HS-5 (cell line): ENCODE measurements at regions not wholly inside any gene's neighbourhood (a gene's known extent, or its start where the extent isn't known, plus 50 kb on each side); places are given as distances from the start of the nearest gene placed in this dataset.
"Not testable (repeated sequence)": the region's sequence is repeated elsewhere in the genome, so short reads cannot be mapped to it uniquely, and the experiment has no call there.

Experiments
- DNase-seq: peaks from one replicate; pipeline ENCODE4 v3.0.0-alpha.2; 2012; ENCODE audit warnings: low read depth

DNA sequence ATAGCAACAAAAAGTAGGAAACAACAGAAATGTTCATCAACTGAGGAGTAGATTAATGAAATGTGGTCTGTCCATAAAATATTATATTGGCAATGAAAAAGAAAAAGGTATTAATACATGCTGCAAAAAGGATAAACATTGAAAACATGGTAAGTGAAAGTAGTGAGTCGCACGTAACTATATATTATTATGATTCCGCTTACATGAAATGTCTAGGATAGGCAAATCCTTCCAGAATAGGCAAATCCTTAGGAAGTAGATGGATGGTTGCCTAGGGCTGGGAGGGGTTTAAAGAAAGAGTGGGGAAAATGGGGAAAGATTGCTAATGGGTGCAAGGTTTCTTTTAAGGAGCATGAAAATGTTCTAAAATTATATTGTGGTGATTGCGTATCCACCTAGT lies 198.1 kb upstream of the WSB1 start:
- DNase-seq: not testable (repeated sequence)

- DNase-seq: not testable (repeated sequence)
These were observed 194.6 kb upstream of the WSB1 start for GRCh38 chr17:27099266-27099665.

DNA sequence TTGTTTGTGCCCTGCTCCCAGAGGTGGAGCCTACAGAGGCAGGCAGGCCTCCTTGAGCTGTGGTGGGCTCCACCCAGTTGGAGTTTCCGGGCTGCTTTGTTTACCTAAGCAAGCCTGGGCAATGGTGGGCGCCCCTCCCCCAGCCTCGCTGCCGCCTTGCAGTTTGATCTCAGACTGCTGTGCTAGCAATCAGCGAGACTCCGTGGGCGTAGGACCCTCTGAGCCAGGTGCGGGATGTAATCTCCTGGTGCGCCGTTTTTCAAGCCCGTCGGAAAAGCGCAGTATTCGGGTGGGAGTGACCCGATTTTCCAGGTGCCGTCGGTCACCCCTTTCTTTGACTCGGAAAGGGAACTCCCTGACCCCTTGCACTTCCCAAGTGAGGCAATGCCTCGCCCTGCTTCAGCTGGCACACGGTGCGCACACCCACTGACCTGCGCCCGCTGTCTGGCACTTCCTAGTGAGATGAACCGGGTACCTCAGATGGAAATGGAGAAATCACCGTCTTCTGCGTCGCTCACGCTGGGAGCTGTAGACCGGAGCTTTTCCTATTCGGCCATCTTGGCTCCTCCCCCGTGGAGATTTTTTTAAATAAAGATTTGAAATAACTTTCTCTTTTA lies 189.2 kb upstream of the WSB1 start:
- DNase-seq: not testable (repeated sequence)

GRCh38 chr17:27105636-27106035 lies 188.3 kb upstream of the WSB1 start:
- DNase-seq: no peak

GRCh38 chr17:27106347-27106981 lies 187.4 kb upstream of the WSB1 start:
- DNase-seq: no peak

DNA sequence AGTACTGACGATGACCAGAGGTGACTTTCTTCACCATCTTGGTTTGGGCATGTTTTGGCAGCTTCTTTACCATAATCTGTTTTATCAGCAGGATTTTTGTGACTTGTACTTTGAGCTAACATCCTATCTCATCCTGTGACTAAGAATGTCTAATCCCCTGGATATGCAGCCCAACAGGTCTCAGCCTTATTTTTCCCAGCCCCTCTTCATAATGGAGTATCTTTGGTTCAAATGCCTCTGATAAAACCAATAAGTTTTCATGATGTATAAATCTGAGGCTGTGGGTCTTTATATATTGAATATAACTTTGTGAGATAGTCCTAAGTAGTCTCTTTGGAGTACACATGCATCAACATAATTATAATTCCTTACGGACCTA lies 186.9 kb upstream of the WSB1 start:
- DNase-seq: no peak

- not testable (repeated sequence) for DNase-seq
These were observed 186.3 kb upstream of the WSB1 start for GRCh38 chr17:27107386-27108328.

DNA sequence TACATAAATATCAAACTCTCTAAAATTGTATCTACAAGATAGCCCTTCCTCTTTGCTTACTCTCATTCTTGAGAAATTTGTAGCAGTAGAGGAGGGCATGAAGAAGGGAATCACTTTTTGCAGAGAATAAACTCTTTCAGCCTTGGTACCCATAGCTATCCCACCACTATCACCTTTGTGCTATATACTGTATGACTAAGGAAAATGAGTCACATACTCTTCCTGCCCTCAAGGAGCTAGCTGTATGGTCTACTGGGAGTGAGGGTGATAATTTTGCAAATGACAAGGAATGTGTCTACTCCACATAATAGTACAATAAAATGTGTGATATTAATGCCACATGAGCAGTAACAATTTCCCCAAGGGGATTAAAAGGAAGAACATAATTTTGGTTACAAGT lies 184.6 kb upstream of the WSB1 start:
- no peak for DNase-seq

GRCh38 chr17:27153005-27153404 lies 140.9 kb upstream of the WSB1 start:
- DNase-seq: no peak

DNA sequence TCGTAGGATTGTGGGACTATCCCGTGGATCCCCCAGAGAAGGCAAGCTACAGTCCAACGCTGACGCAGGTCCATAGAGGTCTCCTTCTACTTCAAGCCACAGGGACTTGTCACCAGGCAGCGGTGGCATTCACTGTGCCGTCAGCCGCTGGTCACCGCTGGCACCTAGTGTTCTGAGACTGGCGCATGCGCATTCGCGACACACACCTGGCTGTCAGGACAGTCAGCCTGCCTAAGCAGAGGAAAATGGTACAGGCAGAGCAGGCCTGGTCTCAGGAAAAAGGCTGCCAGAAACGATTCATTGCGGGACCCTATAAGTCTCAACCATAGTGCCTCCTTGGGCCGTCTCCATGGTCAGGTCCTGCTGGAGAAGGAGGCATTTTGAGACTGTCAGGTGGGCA lies 138.0 kb upstream of the WSB1 start:
- no peak for DNase-seq

GRCh38 chr17:27157297-27157696 lies 136.6 kb upstream of the WSB1 start:
- no peak for DNase-seq

DNA sequence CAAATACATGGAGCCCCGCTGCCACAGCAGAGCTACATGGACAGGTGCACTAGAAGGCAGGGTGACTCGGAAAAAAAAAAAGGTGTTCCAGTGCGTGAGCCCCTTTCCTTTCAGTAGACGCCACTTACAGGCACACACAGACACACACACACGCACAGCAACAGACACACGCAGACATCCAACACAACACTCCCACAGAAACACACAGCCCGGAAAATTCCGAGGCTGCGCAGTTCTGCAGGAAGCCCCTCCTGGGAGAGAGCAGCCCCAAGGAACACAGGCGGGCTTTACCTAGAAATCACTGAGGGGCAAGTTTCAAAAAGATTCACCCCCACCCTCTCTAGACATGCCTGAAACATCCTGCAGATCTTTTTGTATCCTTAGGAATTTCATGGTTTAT lies 136.0 kb upstream of the WSB1 start:
- DNase-seq: no peak

GRCh38 chr17:27158382-27158781 lies 135.5 kb upstream of the WSB1 start:
- DNase-seq: no peak

DNA sequence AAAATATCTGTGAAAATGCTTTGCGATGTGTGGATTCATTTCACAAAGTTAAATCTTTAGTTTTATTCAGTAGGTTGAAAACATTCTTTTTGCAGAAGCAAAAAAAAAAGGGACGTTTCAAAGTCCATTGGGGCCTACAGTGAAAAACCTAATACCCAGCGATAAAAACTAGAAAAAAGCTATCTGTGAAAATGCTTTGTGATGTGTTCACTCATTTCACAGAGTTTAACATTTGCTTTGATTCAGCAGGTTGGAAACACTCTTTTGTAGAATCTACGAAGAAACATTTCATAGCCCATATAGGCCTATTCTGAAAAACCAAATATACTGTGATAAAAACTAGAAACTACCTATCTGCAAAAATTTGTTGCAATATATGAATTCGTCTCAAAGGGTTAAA lies 113.6 kb upstream of the WSB1 start:
- DNase-seq: no peak

DNA sequence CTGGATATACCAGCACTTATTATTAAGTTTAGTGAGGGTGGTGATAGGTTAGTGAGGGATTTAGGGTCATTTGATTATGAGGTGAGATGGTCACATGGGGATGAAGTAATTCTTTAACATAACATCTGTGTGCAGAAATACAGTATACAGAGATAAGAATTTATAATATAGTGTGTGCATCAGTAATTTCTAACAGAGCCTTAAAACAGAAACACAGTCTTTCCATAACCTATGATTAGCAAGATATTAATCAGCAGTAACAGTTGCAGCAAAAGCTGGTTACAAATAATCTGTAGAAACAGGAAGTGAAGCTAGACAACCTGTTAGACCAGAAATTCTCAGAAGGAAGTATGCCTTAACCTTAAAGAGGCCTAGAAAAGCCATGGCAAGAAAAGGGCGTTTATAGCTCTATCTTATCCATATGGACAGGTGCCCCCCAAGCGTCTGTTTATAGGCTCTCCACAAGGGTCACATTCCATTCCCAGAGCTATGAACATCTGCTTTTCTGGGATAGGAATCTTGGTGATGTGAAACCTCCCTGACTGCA lies 112.5 kb upstream of the WSB1 start:
- not testable (repeated sequence) for DNase-seq

GRCh38 chr17:27181935-27182334 lies 112.0 kb upstream of the WSB1 start:
- no peak for DNase-seq

DNA sequence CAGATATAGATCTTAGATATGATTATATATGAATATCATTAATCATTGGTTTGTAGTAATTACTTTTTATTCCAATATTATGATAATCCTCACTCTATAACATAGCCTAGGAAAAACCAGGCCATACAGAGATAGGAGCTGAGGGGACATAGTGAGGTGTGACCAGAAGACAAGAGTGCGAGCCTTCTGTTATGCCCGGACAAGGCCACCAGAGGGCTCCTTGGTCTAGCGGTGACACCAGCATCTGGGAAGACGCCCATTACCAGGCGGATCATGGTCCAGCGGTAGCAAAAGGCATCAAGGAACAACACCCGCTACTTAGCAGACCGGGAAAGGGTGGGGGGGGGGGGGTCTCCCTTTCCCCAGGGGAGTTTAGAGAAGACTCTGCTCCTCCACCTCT lies 96.4 kb upstream of the WSB1 start:
- not testable (repeated sequence) for DNase-seq

GRCh38 chr17:27199948-27200347 lies 94.0 kb upstream of the WSB1 start:
- no peak for DNase-seq

DNA sequence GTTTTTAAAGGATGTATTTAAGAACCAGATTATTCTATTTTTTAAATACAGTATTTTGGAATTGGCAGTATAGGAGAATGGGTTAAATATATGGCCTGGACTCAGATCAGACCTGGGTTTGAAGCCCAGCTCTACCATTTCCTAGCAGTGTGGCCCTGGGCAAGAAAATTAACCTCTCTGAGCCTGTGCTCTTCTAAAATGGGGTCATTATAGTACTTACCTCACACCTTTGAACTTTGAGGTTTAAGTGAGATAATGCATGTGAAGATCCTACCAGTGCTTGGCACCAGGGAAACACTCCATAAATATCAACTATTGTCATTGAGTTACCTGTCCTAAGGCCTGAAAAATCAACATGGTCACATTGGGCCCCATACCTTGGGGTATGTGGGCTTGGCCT lies 93.4 kb upstream of the WSB1 start:
- DNase-seq: no peak

DNA sequence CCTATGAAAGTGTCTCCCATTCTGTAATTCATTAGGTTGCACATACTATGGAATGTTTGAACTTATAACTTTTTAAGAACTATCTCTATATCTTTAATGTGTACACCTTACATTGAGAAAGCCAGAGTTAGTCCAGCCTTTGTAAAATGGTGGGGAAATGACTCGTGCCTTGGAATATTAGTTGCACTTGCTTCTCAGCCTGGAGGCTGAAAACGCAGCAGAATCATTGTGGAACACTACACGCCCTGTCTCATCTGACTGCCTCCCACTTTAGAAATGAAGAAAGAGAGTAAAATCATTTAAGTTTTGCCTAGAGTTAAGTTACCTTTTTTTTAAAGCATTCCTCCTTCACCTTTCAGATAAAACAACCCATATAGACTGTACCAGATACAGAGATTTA lies 90.7 kb upstream of the WSB1 start:
- no peak for DNase-seq

GRCh38 chr17:27206447-27206846 lies 87.5 kb upstream of the WSB1 start:
- DNase-seq: no peak

GRCh38 chr17:27207073-27207513 lies 86.8 kb upstream of the WSB1 start:
- DNase-seq: peak; percentile 74

DNA sequence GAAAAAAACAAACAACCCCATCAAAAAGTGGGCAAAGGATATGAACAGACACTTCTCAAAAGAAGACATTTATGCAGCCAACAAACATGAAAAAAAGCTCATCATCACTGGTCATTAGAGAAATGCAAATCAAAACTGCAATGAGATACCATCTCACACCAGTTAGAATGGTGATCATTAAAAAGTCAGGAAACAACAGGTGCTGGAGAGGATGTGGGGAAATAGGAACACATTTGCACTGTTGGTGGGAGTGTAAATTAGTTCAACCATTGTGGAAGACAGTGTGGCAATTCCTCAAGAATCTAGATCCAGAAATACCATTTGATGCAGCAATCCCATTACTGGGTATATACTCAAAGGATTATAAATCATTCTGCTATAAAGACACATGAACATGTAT lies 85.5 kb upstream of the WSB1 start:
- not testable (repeated sequence) for DNase-seq
